TTC549 (cell line): ENCODE measurements at regions not wholly inside any gene's neighbourhood (a gene's known extent, or its start where the extent isn't known, plus 50 kb on each side); places are given as distances from the start of the nearest gene placed in this dataset.
"Not testable (repeated sequence)": the region's sequence is repeated elsewhere in the genome, so short reads cannot be mapped to it uniquely, and the experiment has no call there.

Experiments used
- FAIRE-seq: peaks from 2 replicates; lab custom pipeline; 2012; peaks lifted over from hg19 to GRCh38; lab: Jason Lieb, UNC

GRCh38 chr4:29708473-29708872 is 1011.7 kb upstream of the PCDH7 start:
- FAIRE-seq = no peak

GRCh38 chr4:29710519-29710918 is 1009.6 kb upstream of the PCDH7 start:
- FAIRE-seq = no peak

GRCh38 chr4:29711226-29711625 is 1008.9 kb upstream of the PCDH7 start:
- FAIRE-seq = no peak

GRCh38 chr4:29717287-29718057 is 1002.7 kb upstream of the PCDH7 start:
- FAIRE-seq = no peak

- no peak for FAIRE-seq
Observed at GRCh38 chr4:29718136-29718535, 1002.0 kb upstream of the PCDH7 start.

GRCh38 chr4:29722253-29722652 is 997.9 kb upstream of the PCDH7 start:
- no peak for FAIRE-seq

- no peak for FAIRE-seq
Observed at GRCh38 chr4:29726938-29727337, 993.2 kb upstream of the PCDH7 start.

- no peak for FAIRE-seq
Observed at GRCh38 chr4:29734343-29735213, 985.6 kb upstream of the PCDH7 start.

- no peak for FAIRE-seq
Observed at GRCh38 chr4:29756966-29757365, 963.2 kb upstream of the PCDH7 start.

- FAIRE-seq = no peak
Observed at GRCh38 chr4:29762151-29762550, 958.0 kb upstream of the PCDH7 start.

- FAIRE-seq = no peak
Observed at GRCh38 chr4:29770627-29771026, 949.5 kb upstream of the PCDH7 start.

GRCh38 chr4:29788123-29788522 is 932.0 kb upstream of the PCDH7 start:
- not testable (repeated sequence) for FAIRE-seq

- FAIRE-seq = no peak
Observed at GRCh38 chr4:29805245-29805644, 914.9 kb upstream of the PCDH7 start.

- no peak for FAIRE-seq
Observed at GRCh38 chr4:29805916-29806480, 914.2 kb upstream of the PCDH7 start.

GRCh38 chr4:29817961-29818360 is 902.2 kb upstream of the PCDH7 start:
- no peak for FAIRE-seq

GRCh38 chr4:29829067-29829466 is 891.1 kb upstream of the PCDH7 start:
- FAIRE-seq = no peak

- no peak for FAIRE-seq
Observed at GRCh38 chr4:29852537-29852936, 867.6 kb upstream of the PCDH7 start.

GRCh38 chr4:29853833-29854232 is 866.3 kb upstream of the PCDH7 start:
- FAIRE-seq = no peak

GRCh38 chr4:29861307-29861706 is 858.9 kb upstream of the PCDH7 start:
- FAIRE-seq = no peak

- FAIRE-seq = no peak
Observed at GRCh38 chr4:29867412-29867811, 852.8 kb upstream of the PCDH7 start.

GRCh38 chr4:29900336-29900735 is 819.8 kb upstream of the PCDH7 start:
- no peak for FAIRE-seq

GRCh38 chr4:29908276-29908675 is 811.9 kb upstream of the PCDH7 start:
- FAIRE-seq = no peak

GRCh38 chr4:29927895-29928294 is 792.3 kb upstream of the PCDH7 start:
- FAIRE-seq = no peak
